Esophagus (tissue), 2 donors: ENCODE measurements at regions not wholly inside any gene's neighbourhood (a gene's known extent, or its start where the extent isn't known, plus 50 kb on each side); places are given as distances from the start of the nearest gene placed in this dataset.
"Not testable (repeated sequence)": the region's sequence is repeated elsewhere in the genome, so short reads cannot be mapped to it uniquely, and the experiment has no call there.

Experiments
- H3K27ac ChIP-seq, 2 donors: one replicate each; pipeline ENCODE4 v1.5.1; 2013; ENCODE audit warnings: low read depth in 2 of 2, mild to moderate bottlenecking in 2 of 2, inconsistent platforms in 1 of 2, low read length in 1 of 2, moderate library complexity in 1 of 2
- H3K27me3 ChIP-seq, 2 donors: one replicate each; pipeline ENCODE4 v1.6.1; 2013; ENCODE audit warnings: low read length in 2 of 2, control low read depth in 1 of 2, mild to moderate bottlenecking in 1 of 2; ENCODE audit not compliant: insufficient read depth in 2 of 2, control insufficient read depth in 1 of 2
- H3K36me3 ChIP-seq, 2 donors: one replicate each; pipeline ENCODE4 v1.6.1; 2013; ENCODE audit warnings: low read length in 1 of 2; ENCODE audit not compliant: control insufficient read depth in 2 of 2, insufficient read depth in 2 of 2
- H3K4me1 ChIP-seq, 2 donors: one replicate each; pipeline ENCODE4 v1.6.1; 2013; ENCODE audit warnings: low read length in 1 of 2; ENCODE audit not compliant: control insufficient read depth in 2 of 2, insufficient read depth in 2 of 2
- H3K4me3 ChIP-seq, 2 donors: one replicate each; pipeline ENCODE4 v1.5.1; 2013; ENCODE audit warnings: low read length in 2 of 2, mild to moderate bottlenecking in 2 of 2, low read depth in 1 of 2, moderate library complexity in 1 of 2
- H3K9me3 ChIP-seq, 2 donors: one replicate each; pipeline ENCODE4 v1.6.1; 2013; ENCODE audit warnings: mild to moderate bottlenecking in 2 of 2, low read depth in 1 of 2, low read length in 1 of 2, moderate library complexity in 1 of 2; ENCODE audit not compliant: control insufficient read depth in 2 of 2, insufficient read depth in 1 of 2
- WGBS, 2 donors: extraction: QIAGEN DNeasy Blood & Tissue Kit; methylation state at CpG; one replicate each; pipeline ENCODE4 v1.1.7; 2013; 5-methylcytosine and 5-hydroxymethylcytosine counted together
- donor health status: healthy with polysubstance abuse.
- donor health status: Bipolar disorder and iron deficiency.

GRCh38 chr12:123056053-123056452 is 75.6 kb downstream of the ARL6IP4 start:
- Histone ChIP-seq H3K9me3 (no peaks in the 10 kb centered on the region), H3K4me1 (peaks cover 3 to 7% of the 10 kb centered on the region in 2 donors), H3K27ac (no peak overlapping the region), H3K4me3 (no peak overlapping the region), H3K27me3 (no peaks in the 10 kb centered on the region), H3K36me3 (no peaks in the 10 kb centered on the region)
- WGBS, 2 donors = 82 to 88% methylated on average over 8 of the region's 8 CpGs

GRCh38 chr12:123055281-123055766 is 74.8 kb downstream of the ARL6IP4 start:
- 67 to 70% methylated on average over 8 of the region's 8 CpGs for WGBS, 2 donors
- no peaks in the 10 kb centered on the region for H3K36me3 ChIP-seq
- H3K4me1 ChIP-seq = peaks cover 3 to 7% of the 10 kb centered on the region in 2 donors
- H3K9me3 ChIP-seq = no peaks in the 10 kb centered on the region
- H3K4me3 ChIP-seq = no peak overlapping the region
- no peak overlapping the region for H3K27ac ChIP-seq
- H3K27me3 ChIP-seq = no peaks in the 10 kb centered on the region

- no peak overlapping the region for H3K4me3 ChIP-seq
- peaks cover under 1 to 6% of the 10 kb centered on the region in 2 donors for H3K4me1 ChIP-seq
- H3K36me3 ChIP-seq = no peaks in the 10 kb centered on the region
- 85 to 86% methylated on average over 2 of the region's 2 CpGs for WGBS, 2 donors
- H3K9me3 ChIP-seq = no peaks in the 10 kb centered on the region
- H3K27ac ChIP-seq = no peak overlapping the region
- no peaks in the 10 kb centered on the region for H3K27me3 ChIP-seq
Measured at GRCh38 chr12:123054371-123054770, 73.9 kb downstream of the ARL6IP4 start.

GRCh38 chr12:123051556-123051955 is 71.1 kb downstream of the ARL6IP4 start:
- H3K27ac ChIP-seq = no peak overlapping the region

GRCh38 chr12:123050913-123051312 is 70.4 kb downstream of the ARL6IP4 start:
- Histone ChIP-seq H3K4me1 (peaks cover 0 to 3% of the 10 kb centered on the region in 2 donors), H3K27me3 (no peaks in the 10 kb centered on the region), H3K4me3 (no peak overlapping the region), H3K9me3 (no peaks in the 10 kb centered on the region), H3K36me3 (no peaks in the 10 kb centered on the region), H3K27ac (peak overlapping the region in 1 of 2 donors; percentile 29)
- WGBS, 2 donors = 87 to 88% methylated on average over 4 of the region's 4 CpGs

More at GRCh38 chr12:123051556-123051955, 71.1 kb downstream of the ARL6IP4 start:
- Histone ChIP-seq H3K36me3 (no peaks in the 10 kb centered on the region), H3K9me3 (no peaks in the 10 kb centered on the region), H3K4me3 (no peak overlapping the region), H3K27me3 (no peaks in the 10 kb centered on the region), H3K4me1 (peaks cover 0 to 3% of the 10 kb centered on the region in 2 donors)
- 70 to 83% methylated on average over 3 of the region's 3 CpGs for WGBS, 2 donors

- Histone ChIP-seq H3K9me3 (no peaks in the 10 kb centered on the region), H3K27me3 (no peaks in the 10 kb centered on the region), H3K4me3 (no peak overlapping the region), H3K27ac (peak overlapping the region; percentile 7 to 34), H3K4me1 (peaks cover 0 to 3% of the 10 kb centered on the region in 2 donors), H3K36me3 (no peaks in the 10 kb centered on the region)
- WGBS, 2 donors = 64 to 67% methylated on average over 6 of the region's 6 CpGs
Measured at GRCh38 chr12:123050331-123050831, 69.9 kb downstream of the ARL6IP4 start.

- peaks cover 0 to 3% of the 10 kb centered on the region in 2 donors for H3K4me1 ChIP-seq
- no peaks in the 10 kb centered on the region for H3K36me3 ChIP-seq
- WGBS, 2 donors = 74 to 82% methylated on average over 8 of the region's 8 CpGs
- H3K27ac ChIP-seq = peak overlapping the region; percentile 41 to 53
- H3K27me3 ChIP-seq = no peaks in the 10 kb centered on the region
- H3K4me3 ChIP-seq = no peak overlapping the region
- H3K9me3 ChIP-seq = no peaks in the 10 kb centered on the region
Measured at GRCh38 chr12:123049398-123050240, 69.1 kb downstream of the ARL6IP4 start.

GRCh38 chr12:123047892-123048291 is 67.4 kb downstream of the ARL6IP4 start:
- H3K4me3 ChIP-seq, H3K27ac ChIP-seq, H3K4me1 ChIP-seq, H3K36me3 ChIP-seq, H3K9me3 ChIP-seq, H3K27me3 ChIP-seq: not testable (repeated sequence)
- 96 to 98% methylated on average over 3 of the region's 3 CpGs for WGBS, 2 donors

GRCh38 chr12:123047289-123047688 is 66.8 kb downstream of the ARL6IP4 start:
- Histone ChIP-seq H3K27ac (no peak overlapping the region), H3K27me3 (no peaks in the 10 kb centered on the region), H3K4me1 (peaks cover 0 to 6% of the 10 kb centered on the region in 2 donors), H3K4me3 (no peak overlapping the region), H3K9me3 (no peaks in the 10 kb centered on the region), H3K36me3 (no peaks in the 10 kb centered on the region)
- 71 to 75% methylated on average over 1 of the region's 1 CpG for WGBS, 2 donors
